NB4 (cell line): ENCODE measurements at regions not wholly inside any gene's neighbourhood (a gene's known extent, or its start where the extent isn't known, plus 50 kb on each side); places are given as distances from the start of the nearest gene placed in this dataset.

Experiments
- DNase-seq: peaks from one replicate; pipeline ENCODE4 v3.0.0; 2010; ENCODE audit warnings: low read depth
- H3K4me3 ChIP-seq: one replicate; pipeline ENCODE4 v1.5.1; 2011; ENCODE audit warnings: mild to moderate bottlenecking, low read depth, low read length, moderate library complexity
- CTCF ChIP-seq: IDR thresholded peaks from one replicate; pipeline ENCODE4 v1.5.1; 2012; ENCODE audit warnings: low read depth, low read length
- MAX ChIP-seq: IDR thresholded peaks from 2 replicates; pipeline ENCODE4 v1.6.1; 2011; ENCODE audit warnings: low read depth, low read length
- MYC ChIP-seq: IDR thresholded peaks from 2 replicates; pipeline ENCODE4 v1.6.1; 2011; ENCODE audit warnings: low read depth, low read length
- POLR2A ChIP-seq: IDR thresholded peaks from 2 replicates; pipeline ENCODE4 v1.6.1; 2011; ENCODE audit warnings: mild to moderate bottlenecking; ENCODE audit not compliant: insufficient read length; ENCODE audit errors: extremely low read depth

- TF ChIP-seq CTCF (no peak), MYC (no peak), MAX (no peak), POLR2A (no peak)
- DNase-seq = no peak
- H3K4me3 ChIP-seq = no peak overlapping the region
Measured at GRCh38 chr15:75138016-75138999, 63.4 kb upstream of the C15orf39 start.

DNA sequence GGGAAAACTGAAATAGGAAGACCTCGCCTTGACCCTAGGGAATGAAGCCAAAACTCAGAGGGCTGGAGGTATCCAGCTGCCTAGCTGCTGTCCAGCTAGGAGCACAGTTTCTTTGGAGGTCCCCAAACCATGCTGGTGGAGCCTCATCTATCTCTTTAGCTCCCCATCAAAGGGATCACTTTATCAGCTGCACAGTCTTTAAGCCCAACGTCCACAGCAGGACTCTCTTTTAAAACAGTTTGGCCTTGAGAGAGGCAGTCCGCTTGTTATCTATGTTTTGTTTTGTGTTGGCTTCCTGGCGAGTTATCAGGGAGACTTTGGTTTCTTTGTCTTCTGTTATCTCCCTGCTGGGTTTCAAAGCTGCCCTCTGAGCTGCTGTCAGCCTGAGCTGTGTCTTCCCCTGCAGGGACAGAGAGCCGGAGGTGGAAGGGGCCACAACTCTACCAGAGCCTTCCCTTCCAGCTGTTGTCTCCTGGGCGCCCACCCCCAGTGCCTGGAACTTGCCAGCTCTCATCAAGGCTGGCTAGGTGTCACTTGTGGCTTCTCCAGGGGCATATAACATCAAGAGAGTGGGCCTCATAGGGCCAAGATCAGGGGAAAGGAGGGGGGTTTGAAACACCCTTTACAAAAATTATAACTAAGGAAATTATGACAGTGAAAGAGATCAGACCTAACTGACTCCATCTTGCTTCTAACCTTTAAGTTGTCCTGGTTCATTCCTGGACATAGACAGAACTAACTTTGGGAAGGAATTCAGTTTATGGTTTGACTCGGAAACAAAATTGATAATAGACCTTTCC, 61.4 kb upstream of the C15orf39 start:
- no peak for DNase-seq
- H3K4me3 ChIP-seq = no peak overlapping the region
- TF ChIP-seq MAX (no peak), POLR2A (no peak), MYC (no peak), CTCF (no peak)

GRCh38 chr15:75142499-75142898, 59.2 kb upstream of the C15orf39 start:
- no peak overlapping the region for H3K4me3 ChIP-seq
- TF ChIP-seq MAX (no peak), CTCF (no peak), MYC (no peak), POLR2A (no peak)
- no peak for DNase-seq

GRCh38 chr15:75143738-75144334, 57.8 kb upstream of the C15orf39 start:
- no peak for DNase-seq
- no peak overlapping the region for H3K4me3 ChIP-seq
- TF ChIP-seq CTCF = no peak
- TF ChIP-seq MYC = no peak

DNA sequence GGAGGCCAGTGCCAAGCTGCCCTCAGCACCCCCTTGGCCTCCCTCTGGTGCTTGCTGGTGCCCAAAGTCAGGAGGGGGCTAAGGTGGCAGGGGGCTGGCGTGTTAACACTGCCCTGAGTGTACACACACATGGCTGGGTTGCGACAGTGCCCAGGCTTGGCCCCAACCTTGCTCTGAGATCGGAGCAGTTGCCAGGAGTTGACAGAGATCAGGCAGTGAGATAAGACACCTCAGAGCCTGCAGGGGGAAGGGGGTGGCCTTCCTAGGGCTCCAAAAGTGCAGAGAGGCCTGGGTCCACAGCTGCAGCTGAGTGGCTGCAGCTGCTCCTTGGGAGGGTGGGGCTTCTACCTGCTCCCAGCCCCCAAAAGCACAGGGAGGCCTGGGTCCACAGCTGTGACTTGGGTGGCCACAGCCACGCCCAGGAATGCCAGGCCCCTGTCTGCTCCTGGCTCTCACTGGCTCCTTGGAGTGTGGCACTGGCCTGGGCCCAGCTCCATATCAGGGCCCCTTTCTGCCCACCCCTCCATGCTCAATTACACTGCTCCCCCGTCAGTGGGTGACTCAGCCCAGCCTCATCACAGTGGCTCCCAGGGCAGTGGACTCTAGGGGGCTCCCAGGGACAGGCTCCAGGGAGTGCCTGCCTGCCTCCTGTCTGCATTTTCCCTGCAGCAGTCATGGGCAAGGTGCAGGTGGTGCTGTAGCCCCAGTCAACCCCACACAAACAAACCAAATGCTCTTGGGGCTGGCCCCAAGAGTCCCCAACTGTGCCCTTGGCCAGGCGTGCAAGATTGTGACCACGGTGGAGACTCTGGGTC, 56.4 kb upstream of the C15orf39 start:
- TF ChIP-seq CTCF (no peak), MAX (no peak), MYC (no peak), POLR2A (no peak)
- peak; percentile 66 for DNase-seq
- no peak overlapping the region for H3K4me3 ChIP-seq
